Left kidney (tissue), 1 donor: ENCODE measurements at regions not wholly inside any gene's neighbourhood (a gene's known extent, or its start where the extent isn't known, plus 50 kb on each side); places are given as distances from the start of the nearest gene placed in this dataset.

Experiments used
- DNase-seq: peaks from one replicate; pipeline ENCODE4 v3.0.0-alpha.2; 2013

- DNase-seq, result no peak
These were observed 962.4 kb downstream of the BCL11B start for GRCh38 chr14:98309591-98309990.

- no peak for DNase-seq
These were observed 960.0 kb downstream of the BCL11B start for GRCh38 chr14:98312006-98312405.

- DNase-seq, result no peak
These were observed 950.2 kb downstream of the BCL11B start for GRCh38 chr14:98321841-98322240.

GRCh38 chr14:98323836-98324235 lies 948.2 kb downstream of the BCL11B start:
- DNase-seq, result no peak

GRCh38 chr14:98325761-98326160 lies 946.2 kb downstream of the BCL11B start:
- DNase-seq, result peak; percentile 14

- DNase-seq, result no peak
These were observed 943.5 kb downstream of the BCL11B start for GRCh38 chr14:98328496-98328895.

GRCh38 chr14:98334186-98334585 lies 937.8 kb downstream of the BCL11B start:
- DNase-seq, result no peak

- DNase-seq, result no peak
These were observed 930.8 kb downstream of the BCL11B start for GRCh38 chr14:98341211-98341610.

GRCh38 chr14:98345161-98345560 lies 926.8 kb downstream of the BCL11B start:
- no peak for DNase-seq

GRCh38 chr14:98347686-98348085 lies 924.3 kb downstream of the BCL11B start:
- no peak for DNase-seq

GRCh38 chr14:98348505-98348904 lies 923.5 kb downstream of the BCL11B start:
- DNase-seq, result no peak

- no peak for DNase-seq
These were observed 921.8 kb downstream of the BCL11B start for GRCh38 chr14:98350213-98350612.

- DNase-seq, result no peak
These were observed 907.0 kb downstream of the BCL11B start for GRCh38 chr14:98364961-98365360.

- no peak for DNase-seq
These were observed 905.6 kb downstream of the BCL11B start for GRCh38 chr14:98366429-98366828.

- DNase-seq, result no peak
These were observed 903.8 kb downstream of the BCL11B start for GRCh38 chr14:98368221-98368620.

GRCh38 chr14:98368916-98369315 lies 903.1 kb downstream of the BCL11B start:
- no peak for DNase-seq

GRCh38 chr14:98369344-98369743 lies 902.7 kb downstream of the BCL11B start:
- DNase-seq, result no peak

- DNase-seq, result no peak
These were observed 901.6 kb downstream of the BCL11B start for GRCh38 chr14:98370352-98370751.

- no peak for DNase-seq
These were observed 900.9 kb downstream of the BCL11B start for GRCh38 chr14:98371141-98371540.

- DNase-seq, result no peak
These were observed 897.9 kb downstream of the BCL11B start for GRCh38 chr14:98374136-98374535.

GRCh38 chr14:98375566-98375965 lies 896.4 kb downstream of the BCL11B start:
- no peak for DNase-seq

- DNase-seq, result no peak
These were observed 892.2 kb downstream of the BCL11B start for GRCh38 chr14:98379830-98380229.

GRCh38 chr14:98382662-98383061 lies 889.3 kb downstream of the BCL11B start:
- DNase-seq, result no peak

GRCh38 chr14:98385851-98386250 lies 886.1 kb downstream of the BCL11B start:
- DNase-seq, result no peak

GRCh38 chr14:98391061-98391460 lies 880.9 kb downstream of the BCL11B start:
- DNase-seq, result no peak
